AG04450 (cell line): ENCODE measurements at regions not wholly inside any gene's neighbourhood (a gene's known extent, or its start where the extent isn't known, plus 50 kb on each side); places are given as distances from the start of the nearest gene placed in this dataset.
A peak's percentile ranks its signal among the peaks of the same experiment; 100 is the strongest.

ENCODE experiments used
- CTCF ChIA-PET: fragments of 300-600, 350-600 bp; formaldehyde crosslinking; extraction: SDS; loops from one replicate; lab custom pipeline; 2022; ENCODE audit warnings: antibody characterized with exemption, inconsistent platforms; lab: Charles Lee
- POLR2A ChIA-PET: fragments of 350-600 bp; formaldehyde crosslinking; extraction: SDS; loops from one replicate; lab custom pipeline; 2021; ENCODE audit warnings: antibody characterized with exemption, inconsistent platforms; lab: Yijun Ruan, JAX
- DNase-seq: peaks from one replicate; pipeline ENCODE4 v3.0.0-alpha.2; 2011; ENCODE audit warnings: low read depth, low spot score
- H3K27ac ChIP-seq: one replicate; pipeline ENCODE4 v1.5.1; 2012; ENCODE audit warnings: low read depth, low read length, control low read depth
- H3K27me3 ChIP-seq: one replicate; pipeline ENCODE4 v1.6.0; 2012; ENCODE audit warnings: low read length; ENCODE audit not compliant: control insufficient read depth, insufficient read depth
- H3K4me3 ChIP-seq: 2 replicates; pipeline ENCODE4 v1.5.1; 2011; ENCODE audit warnings: mild to moderate bottlenecking, low read depth, low read length, control low read depth
- H3K9me3 ChIP-seq: 2 replicates; pipeline ENCODE4 v1.5.1; 2012; ENCODE audit warnings: low read length; ENCODE audit not compliant: control insufficient read depth, insufficient read depth
- CTCF ChIP-seq: IDR thresholded peaks from 2 replicates; pipeline ENCODE4 v1.5.1; 2011; ENCODE audit warnings: low read depth, low read length, control low read depth, inconsistent platforms

- ChIA-PET CTCF (interaction anchor here (0.7 to 4.1 kb wide), 26 partner anchors 10 to 327 kb away, joined by 3 to 52 read pairs (median 6); no protein-coding TSS in a partner anchor), POLR2A (interaction anchor here (0.6 to 1.5 kb wide), 3 partner anchors 144 to 248 kb away, joined by 4 to 9 read pairs (median 4); no protein-coding TSS in a partner anchor)
- H3K27me3 ChIP-seq = no peaks in the 10 kb centered on the region
- no peaks in the 10 kb centered on the region; the same call in 1 of the 2 replicates for H3K9me3 ChIP-seq
- TF ChIP-seq CTCF = no peak
- no peak overlapping the region for H3K4me3 ChIP-seq
- no peak overlapping the region for H3K27ac ChIP-seq
- no peak for DNase-seq
Observed at GRCh38 chr10:110355141-110355831, 50.6 kb upstream of the SMNDC1 start.

- Histone ChIP-seq H3K9me3 (no peaks in the 10 kb centered on the region; the same call in 1 of the 2 replicates), H3K27ac (peak overlapping the region; percentile 98), H3K4me3 (no peak overlapping the region), H3K27me3 (no peaks in the 10 kb centered on the region)
- no peak for TF ChIP-seq CTCF
- ChIA-PET CTCF (interaction anchor here (1.2 to 4.1 kb wide), 8 partner anchors 10 to 190 kb away, joined by 4 to 52 read pairs (median 10); no protein-coding TSS in a partner anchor), POLR2A (interaction anchor here (0.8 to 2.0 kb wide), 3 partner anchors 51 to 143 kb away, joined by 3 to 9 read pairs (median 8); partner anchors contain the start of gene SMNDC1)
- DNase-seq = no peak
Observed at GRCh38 chr10:110355922-110356627, 51.4 kb upstream of the SMNDC1 start.

GRCh38 chr10:110356628-110357245 is 52.0 kb upstream of the SMNDC1 start:
- Histone ChIP-seq H3K27ac (peak overlapping the region; percentile 98), H3K27me3 (no peaks in the 10 kb centered on the region), H3K4me3 (no peak overlapping the region), H3K9me3 (no peaks in the 10 kb centered on the region; the same call in 1 of the 2 replicates)
- TF ChIP-seq CTCF = no peak
- ChIA-PET POLR2A (interaction anchor here (0.8 to 2.0 kb wide), 2 partner anchors 52 to 70 kb away, joined by 3 to 8 read pairs; partner anchors contain the start of gene SMNDC1), CTCF (interaction anchor here (2.7 kb wide), 1 partner anchor 11 kb away, joined by 14 read pairs; no protein-coding TSS in a partner anchor)
- DNase-seq = peak; percentile 39

GRCh38 chr10:110357252-110357780 is 52.6 kb upstream of the SMNDC1 start:
- Histone ChIP-seq H3K4me3 (no peak overlapping the region), H3K27me3 (no peaks in the 10 kb centered on the region), H3K9me3 (no peaks in the 10 kb centered on the region), H3K27ac (peak overlapping the region; percentile 98)
- TF ChIP-seq CTCF = no peak
- ChIA-PET POLR2A (interaction anchor here (0.6 to 2.0 kb wide), 4 partner anchors 15 to 141 kb away, joined by 3 to 8 read pairs (median 3); partner anchors contain the start of gene SMNDC1), CTCF (no interaction called here)
- DNase-seq = peak; percentile 97
